K562 (cell line): ENCODE measurements at regions not wholly inside any gene's neighbourhood (a gene's known extent, or its start where the extent isn't known, plus 50 kb on each side); places are given as distances from the start of the nearest gene placed in this dataset.

Experiments
- POLR2A ChIP-seq: fragments of 450-650 bp; conservative IDR thresholded peaks from 2 replicates; pipeline ENCODE4 v1.6.1; 2016
- ZNF354B ChIP-seq: fragments of 250-450 bp; sonication (Bioruptor Pico); IDR thresholded peaks from 2 replicates; pipeline ENCODE4 v1.4.0; 2020
- ZNF431 ChIP-seq: sonication (generic); formaldehyde crosslinking; IDR thresholded peaks from 2 replicates; pipeline ENCODE4 v1.8.0; 2022; ENCODE audit warnings: mild to moderate bottlenecking, missing genetic modification reagents

- TF ChIP-seq POLR2A: no peak
- TF ChIP-seq ZNF354B: no peak
- TF ChIP-seq ZNF431 (CRISPR knock-in tag): no peak
Observed at GRCh38 chr10:63724922-63725321, 203.7 kb downstream of the REEP3 start.
